Type B pancreatic cell (in vitro differentiated cells): ENCODE measurements at regions not wholly inside any gene's neighbourhood (a gene's known extent, or its start where the extent isn't known, plus 50 kb on each side); places are given as distances from the start of the nearest gene placed in this dataset.

ENCODE experiments used
- DNase-seq: peaks from one replicate; pipeline ENCODE4 v3.0.0; 2021; ENCODE audit warnings: mixed read lengths; ENCODE audit not compliant: unreplicated experiment; ENCODE audit errors: extremely low spot score
- H3K27ac Mint-ChIP-seq: 2 replicates; pipeline ENCODE4 v1.8.0; 2021; ENCODE audit warnings: mild to moderate bottlenecking, mixed read lengths
- H3K27me3 Mint-ChIP-seq: 2 replicates; pipeline ENCODE4 v1.8.0; 2021; ENCODE audit warnings: mixed read lengths
- H3K36me3 Mint-ChIP-seq: 2 replicates; pipeline ENCODE4 v1.8.0; 2021; ENCODE audit warnings: mixed read lengths
- H3K4me1 Mint-ChIP-seq: one replicate; pipeline ENCODE4 v1.8.0; 2021; ENCODE audit warnings: mixed read lengths; ENCODE audit not compliant: unreplicated experiment
- H3K4me3 Mint-ChIP-seq: 2 replicates; pipeline ENCODE4 v1.8.0; 2021; ENCODE audit warnings: mild to moderate bottlenecking, mixed read lengths
- H3K9me3 Mint-ChIP-seq: 2 replicates; pipeline ENCODE4 v1.8.0; 2021; ENCODE audit warnings: mixed read lengths
- TF ChIP-seq, protein P1 (sequence below): fragments of 200-600 bp; sonication (generic); conservative IDR thresholded peaks from 2 replicates; pipeline ENCODE4 v1.5.0; 2021; ENCODE audit warnings: antibody characterized with exemption, mild to moderate bottlenecking

DNA sequence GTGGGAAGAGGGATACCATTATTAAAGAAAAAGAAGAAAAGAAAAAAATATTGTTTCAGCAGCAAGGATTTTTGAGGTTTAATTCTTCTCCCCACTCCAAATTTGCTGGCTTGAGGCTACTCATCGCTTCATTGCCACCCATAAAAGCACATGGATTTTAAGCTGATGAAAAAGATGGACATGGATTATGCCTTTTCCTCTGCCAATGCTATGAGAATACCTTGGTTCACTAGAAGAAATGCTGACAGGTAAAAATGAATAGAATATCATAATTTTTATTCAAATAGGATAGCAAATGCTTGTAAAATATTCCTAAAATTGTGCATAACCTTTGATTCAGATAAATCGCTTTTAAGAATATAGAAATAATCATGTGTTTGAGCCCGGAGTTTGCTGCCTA is 289.7 kb upstream of the DPYD start:
- H3K27ac Mint-ChIP-seq = peak overlapping the region; percentile 12
- TF ChIP-seq, protein P1, sequence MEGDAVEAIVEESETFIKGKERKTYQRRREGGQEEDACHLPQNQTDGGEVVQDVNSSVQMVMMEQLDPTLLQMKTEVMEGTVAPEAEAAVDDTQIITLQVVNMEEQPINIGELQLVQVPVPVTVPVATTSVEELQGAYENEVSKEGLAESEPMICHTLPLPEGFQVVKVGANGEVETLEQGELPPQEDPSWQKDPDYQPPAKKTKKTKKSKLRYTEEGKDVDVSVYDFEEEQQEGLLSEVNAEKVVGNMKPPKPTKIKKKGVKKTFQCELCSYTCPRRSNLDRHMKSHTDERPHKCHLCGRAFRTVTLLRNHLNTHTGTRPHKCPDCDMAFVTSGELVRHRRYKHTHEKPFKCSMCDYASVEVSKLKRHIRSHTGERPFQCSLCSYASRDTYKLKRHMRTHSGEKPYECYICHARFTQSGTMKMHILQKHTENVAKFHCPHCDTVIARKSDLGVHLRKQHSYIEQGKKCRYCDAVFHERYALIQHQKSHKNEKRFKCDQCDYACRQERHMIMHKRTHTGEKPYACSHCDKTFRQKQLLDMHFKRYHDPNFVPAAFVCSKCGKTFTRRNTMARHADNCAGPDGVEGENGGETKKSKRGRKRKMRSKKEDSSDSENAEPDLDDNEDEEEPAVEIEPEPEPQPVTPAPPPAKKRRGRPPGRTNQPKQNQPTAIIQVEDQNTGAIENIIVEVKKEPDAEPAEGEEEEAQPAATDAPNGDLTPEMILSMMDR = no peak
- H3K27me3 Mint-ChIP-seq = peaks cover 2% of the 10 kb centered on the region
- peaks cover 2% of the 10 kb centered on the region for H3K36me3 Mint-ChIP-seq
- no peak for DNase-seq
- H3K4me3 Mint-ChIP-seq = no peak overlapping the region
- H3K4me1 Mint-ChIP-seq = peaks cover 4% of the 10 kb centered on the region
- H3K9me3 Mint-ChIP-seq = peaks cover 5% of the 10 kb centered on the region

DNA sequence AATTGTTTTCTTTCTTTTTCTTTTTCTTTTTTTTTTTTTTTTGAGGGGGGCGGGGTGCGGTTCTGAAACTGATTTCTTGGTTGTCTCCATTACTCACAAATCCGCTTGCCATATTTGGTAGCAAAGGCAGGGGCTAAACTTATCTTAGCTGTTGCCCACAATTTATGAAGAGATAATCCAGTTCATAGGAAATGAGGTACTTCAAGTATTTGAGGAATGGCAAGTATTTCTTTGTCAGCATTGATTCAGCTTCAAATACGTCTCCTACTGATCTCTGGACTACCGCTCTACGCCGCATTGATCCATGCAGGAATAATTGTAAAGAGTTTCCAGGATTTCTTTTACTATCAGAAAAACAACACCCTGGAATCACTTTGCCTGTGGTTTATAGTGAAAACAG is 289.2 kb upstream of the DPYD start:
- no peak overlapping the region for H3K4me3 Mint-ChIP-seq
- peaks cover 4% of the 10 kb centered on the region for H3K4me1 Mint-ChIP-seq
- no peak for DNase-seq
- TF ChIP-seq, protein P1 = no peak
- peaks cover 5% of the 10 kb centered on the region for H3K9me3 Mint-ChIP-seq
- H3K27ac Mint-ChIP-seq = peak overlapping the region; percentile 12
- H3K27me3 Mint-ChIP-seq = no peaks in the 10 kb centered on the region
- no peaks in the 10 kb centered on the region for H3K36me3 Mint-ChIP-seq

DNA sequence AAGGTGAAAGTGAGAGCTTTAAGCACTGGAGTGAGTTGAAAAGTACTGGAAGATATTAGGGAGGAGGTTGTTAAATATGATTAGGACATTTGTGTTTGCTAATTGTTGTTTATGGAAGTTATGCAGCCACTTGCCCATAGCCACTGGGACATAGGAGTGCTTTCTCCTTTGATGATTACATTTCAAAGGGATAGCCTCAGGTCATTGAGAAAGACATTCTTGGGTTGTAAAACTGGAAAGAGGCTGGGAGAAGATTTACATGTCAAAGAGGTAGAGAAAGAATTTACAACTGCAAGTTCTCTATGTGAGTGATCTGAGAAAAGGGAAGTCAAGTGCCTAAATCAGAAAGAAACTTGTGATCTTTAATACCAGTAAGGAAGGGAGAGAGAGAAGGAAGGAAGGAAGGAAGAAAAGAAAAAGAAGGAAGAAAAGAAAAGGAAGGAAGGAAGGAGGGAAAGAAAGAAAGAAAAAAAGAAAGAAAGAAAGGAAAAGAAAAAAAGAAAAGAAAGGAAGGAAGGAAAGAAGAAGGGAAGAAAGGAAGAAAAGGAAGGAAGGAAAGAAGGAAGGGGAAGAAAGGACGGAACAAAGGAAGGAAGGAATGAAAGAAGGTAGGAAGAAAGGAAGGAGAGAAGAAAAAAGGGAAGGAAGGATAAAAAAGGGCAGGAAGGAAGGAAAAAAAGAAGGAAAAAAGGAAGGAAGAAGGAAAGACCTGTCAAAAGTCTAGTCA is 284.6 kb upstream of the DPYD start:
- TF ChIP-seq, protein P1 = no peak
- H3K4me1 Mint-ChIP-seq = peaks cover 8% of the 10 kb centered on the region
- peak overlapping the region; percentile 4 for H3K4me3 Mint-ChIP-seq
- H3K36me3 Mint-ChIP-seq = no peaks in the 10 kb centered on the region
- H3K27me3 Mint-ChIP-seq = peaks cover 3% of the 10 kb centered on the region
- H3K27ac Mint-ChIP-seq = no peak overlapping the region
- H3K9me3 Mint-ChIP-seq = peaks cover 5% of the 10 kb centered on the region
- no peak for DNase-seq

DNA sequence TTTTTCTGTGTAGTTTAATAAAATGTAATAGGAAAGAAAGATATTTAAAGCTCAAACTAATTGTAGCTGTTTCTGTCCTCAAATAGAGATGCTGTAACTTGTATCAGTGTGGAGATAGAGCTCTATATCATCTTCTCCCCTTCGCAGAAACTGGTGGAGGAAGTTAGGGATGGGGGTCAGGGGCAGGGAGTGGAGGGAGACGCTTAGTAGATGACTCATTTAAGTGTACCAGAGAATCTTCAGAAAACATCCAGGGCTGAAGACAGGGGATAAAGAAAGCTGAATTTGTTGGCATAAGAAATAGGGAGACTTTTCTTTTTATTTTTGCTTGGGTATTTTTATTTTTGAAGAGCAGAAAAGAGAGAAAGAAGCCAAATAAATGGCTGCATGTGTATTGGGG is 282.6 kb upstream of the DPYD start:
- Mint-ChIP-seq H3K27ac (no peak overlapping the region), H3K27me3 (peaks cover 3% of the 10 kb centered on the region), H3K36me3 (no peaks in the 10 kb centered on the region), H3K9me3 (peaks cover 5% of the 10 kb centered on the region), H3K4me3 (no peak overlapping the region), H3K4me1 (peaks cover 8% of the 10 kb centered on the region)
- TF ChIP-seq, protein P1 = no peak
- DNase-seq = no peak

DNA sequence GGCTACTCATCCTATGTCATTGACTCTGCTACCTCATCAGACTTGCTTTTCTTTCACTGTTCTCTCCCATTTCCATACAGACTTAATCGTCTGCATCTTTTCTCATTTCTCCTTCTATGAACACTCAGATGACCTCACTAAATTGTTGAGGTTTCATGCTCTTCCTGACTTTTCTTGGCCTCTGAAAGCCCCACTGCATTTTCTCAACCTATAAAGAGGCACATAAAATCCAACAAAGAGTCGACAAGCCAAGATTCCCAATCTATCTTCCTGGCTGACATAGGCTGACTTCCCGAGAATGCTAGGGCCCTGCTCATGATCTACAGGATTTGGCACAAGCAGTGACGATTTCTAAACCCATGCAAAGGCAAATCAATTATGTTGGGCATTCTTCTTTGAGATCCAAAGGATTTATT is 280.8 kb upstream of the DPYD start:
- TF ChIP-seq, protein P1 = no peak
- no peak for DNase-seq
- H3K36me3 Mint-ChIP-seq = no peaks in the 10 kb centered on the region
- H3K9me3 Mint-ChIP-seq = peaks cover 9% of the 10 kb centered on the region
- H3K4me3 Mint-ChIP-seq = no peak overlapping the region
- peaks cover 4% of the 10 kb centered on the region for H3K4me1 Mint-ChIP-seq
- H3K27ac Mint-ChIP-seq = peak overlapping the region; percentile 20
- peaks cover 6% of the 10 kb centered on the region for H3K27me3 Mint-ChIP-seq
